Femur (tissue), 1 donor: ENCODE measurements at regions not wholly inside any gene's neighbourhood (a gene's known extent, or its start where the extent isn't known, plus 50 kb on each side); places are given as distances from the start of the nearest gene placed in this dataset.

ENCODE experiments used
- DNase-seq: peaks from one replicate; pipeline ENCODE4 v3.0.0-alpha.2; 2017

DNA sequence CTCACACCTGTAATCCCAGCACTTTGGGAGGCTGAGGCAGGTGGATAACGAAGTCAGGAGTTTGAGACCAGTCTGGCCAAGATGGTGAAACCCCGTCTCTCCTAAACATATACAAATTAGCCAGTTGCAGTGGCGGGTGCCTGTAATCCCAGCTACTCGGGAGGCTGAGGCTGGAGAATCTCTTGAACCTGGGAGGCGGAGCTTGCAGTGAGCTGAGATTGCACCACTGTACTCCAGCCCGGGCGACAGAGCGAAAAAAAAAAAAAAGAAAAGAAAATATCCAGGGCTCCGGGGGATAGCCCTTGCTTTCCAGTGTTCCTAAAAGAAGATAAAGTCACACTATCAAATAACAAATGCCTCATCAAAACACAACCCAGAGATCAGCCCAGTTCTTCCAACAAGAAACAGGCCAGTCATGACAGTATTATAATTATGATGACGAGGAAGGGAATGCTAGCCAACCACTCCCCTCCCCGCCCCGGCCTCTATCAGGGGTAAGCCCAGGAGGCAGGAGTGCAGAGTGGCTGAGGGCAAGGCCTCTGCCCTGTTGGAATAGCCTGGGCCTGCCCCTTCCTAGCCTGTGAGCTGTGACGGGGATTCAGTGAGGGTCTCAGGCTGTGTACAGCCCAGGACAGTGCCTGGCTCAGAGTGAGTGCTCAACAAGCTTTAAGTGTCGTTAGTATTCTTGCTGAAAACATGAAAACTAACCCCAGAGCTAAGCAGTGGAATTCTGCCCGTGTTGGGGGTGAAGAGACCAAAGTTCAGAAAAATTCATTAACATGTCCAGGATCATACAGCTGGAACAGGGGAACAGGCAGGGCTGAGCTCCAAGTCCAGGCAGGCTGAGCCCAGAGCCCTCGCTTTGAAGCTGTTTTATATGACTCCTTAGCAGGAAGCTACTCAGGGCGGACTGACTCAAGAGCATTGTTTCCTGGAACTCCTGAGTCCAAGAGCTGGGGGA, 54.3 kb downstream of the FAM241B start:
- peak; percentile 83 for DNase-seq

DNA sequence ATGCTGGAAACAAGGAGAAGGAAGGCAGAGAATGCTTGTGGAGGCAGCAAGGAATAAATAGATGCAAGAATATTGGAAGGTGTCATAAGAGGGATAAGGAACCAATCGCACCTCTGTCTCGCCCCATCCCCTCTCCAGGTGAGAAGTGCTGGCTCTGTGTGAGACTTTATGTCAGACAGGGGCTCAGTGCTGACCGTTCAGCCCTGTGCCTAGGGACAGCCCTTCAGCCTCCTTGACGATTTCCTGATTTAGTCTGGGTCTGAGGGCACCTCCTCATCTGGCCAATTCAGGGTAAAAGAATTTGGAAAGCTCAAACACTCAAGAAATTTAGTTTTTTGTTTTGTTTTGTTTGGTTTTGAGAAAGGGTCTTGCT, 54.9 kb downstream of the FAM241B start:
- no peak for DNase-seq

DNA sequence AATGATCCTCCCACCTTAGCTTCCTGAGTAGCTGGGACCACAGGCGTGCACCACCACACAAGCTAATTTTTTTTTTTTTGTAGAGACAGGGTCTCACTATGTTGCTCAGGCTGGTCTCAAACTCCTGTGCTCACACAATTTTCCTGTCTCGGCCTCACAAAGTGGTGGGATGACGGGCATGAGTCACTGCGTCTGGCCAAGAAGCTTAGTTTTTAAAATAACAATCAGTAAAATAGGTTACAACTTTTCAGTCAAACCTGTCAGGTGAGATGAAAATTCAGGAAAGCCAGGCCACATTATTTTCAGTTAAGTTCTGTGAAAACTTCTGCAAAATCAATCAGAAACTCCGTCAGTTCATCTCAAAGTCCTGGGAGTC, 55.4 kb downstream of the FAM241B start:
- DNase-seq: no peak

DNA sequence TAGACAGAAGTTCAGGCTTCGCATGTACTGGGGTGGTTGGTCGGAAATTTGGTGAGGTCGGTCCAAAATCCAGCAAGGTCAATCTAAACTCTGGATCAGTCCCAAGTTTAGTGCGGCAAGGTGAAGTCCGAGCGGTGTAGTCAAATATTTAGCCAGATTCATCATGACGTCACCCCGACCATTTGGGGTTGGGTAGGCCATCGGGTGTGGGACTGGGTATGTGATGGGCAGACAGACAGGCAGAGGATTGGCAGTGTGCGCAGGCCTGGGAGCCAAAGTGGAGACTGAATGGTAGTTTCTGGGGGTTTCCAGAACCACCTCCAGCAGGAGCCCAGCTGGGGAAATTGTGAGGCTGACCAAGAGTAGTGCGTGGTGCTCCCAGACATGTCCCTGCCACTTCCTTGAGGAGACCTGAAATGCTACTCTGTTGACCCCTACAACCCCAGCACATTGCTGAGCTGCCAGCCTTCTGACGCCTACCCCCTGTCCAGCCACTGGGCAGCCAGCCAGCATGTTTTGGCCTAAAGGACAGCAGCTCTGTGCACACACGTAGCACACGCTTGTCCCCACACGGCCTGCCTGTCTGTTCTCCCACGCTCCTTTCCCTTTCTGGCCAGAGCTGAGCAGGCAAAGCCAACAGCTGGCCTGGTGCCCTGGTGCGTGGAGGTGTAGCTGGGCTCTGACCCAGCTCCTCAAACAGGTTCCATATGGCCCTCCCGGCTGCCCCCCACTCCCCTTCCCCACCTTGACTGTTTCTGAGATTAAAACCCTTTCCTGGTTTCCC, 55.9 kb downstream of the FAM241B start:
- peak; percentile 81 for DNase-seq

DNA sequence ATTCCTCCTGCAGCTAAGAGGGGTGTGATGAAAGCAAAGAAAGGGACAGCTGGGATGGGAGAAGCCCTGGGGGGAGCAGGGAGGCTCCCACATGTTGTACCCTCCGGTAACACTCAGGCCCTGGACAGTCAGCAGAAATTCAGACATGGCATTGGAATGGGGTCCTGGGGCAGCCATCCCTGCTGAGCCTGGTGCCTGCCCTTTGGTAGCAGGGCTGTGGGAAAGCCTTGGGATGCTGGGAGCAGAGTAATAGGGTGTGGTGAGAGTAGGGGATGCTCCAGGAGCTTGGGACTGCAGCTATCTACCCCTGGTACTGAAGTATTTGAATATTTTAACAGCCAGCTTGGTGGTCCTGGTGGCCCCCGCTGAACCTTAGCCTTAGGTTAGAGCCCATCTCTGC, 56.8 kb downstream of the FAM241B start:
- DNase-seq: no peak

DNA sequence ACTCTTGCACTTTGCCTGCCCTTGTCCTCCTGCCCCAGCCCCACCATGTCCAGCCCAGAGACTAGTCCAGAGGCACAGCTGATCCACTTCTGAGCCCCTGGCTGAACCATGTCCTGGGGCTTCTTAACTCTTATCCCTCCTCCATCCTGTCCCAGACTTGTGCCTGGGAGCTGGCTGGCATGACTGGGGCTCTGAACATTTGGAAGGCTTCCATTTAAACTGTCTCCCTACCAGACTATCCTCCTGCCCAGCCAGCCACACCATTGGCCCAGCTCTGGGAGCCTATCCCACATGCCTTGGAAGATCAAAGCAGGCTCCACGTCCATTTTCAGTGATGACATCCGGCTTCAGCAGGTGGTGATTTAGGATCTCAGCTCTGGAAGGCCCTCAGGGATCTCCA, 57.4 kb downstream of the FAM241B start:
- DNase-seq: no peak

DNA sequence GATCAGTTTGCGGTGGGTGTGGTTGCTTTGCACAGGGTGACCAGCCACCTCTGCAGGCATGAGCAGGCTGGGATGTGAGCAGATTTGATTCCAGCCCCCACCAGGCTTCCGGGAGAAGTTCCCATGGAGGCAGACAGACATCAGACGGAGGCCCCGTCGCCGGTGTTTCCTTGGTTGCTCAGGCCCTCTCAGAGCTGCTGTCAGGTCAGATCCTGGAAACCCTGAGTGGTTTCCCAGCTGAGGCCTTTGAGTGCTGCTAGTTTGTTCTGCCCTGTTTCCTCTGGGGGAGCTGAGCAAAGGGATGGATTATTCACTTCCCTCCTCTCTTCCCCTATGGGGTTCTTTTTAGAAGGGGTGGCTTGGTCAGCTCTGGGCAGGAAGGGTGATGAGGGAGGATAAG, 62.2 kb downstream of the FAM241B start:
- DNase-seq: no peak

DNA sequence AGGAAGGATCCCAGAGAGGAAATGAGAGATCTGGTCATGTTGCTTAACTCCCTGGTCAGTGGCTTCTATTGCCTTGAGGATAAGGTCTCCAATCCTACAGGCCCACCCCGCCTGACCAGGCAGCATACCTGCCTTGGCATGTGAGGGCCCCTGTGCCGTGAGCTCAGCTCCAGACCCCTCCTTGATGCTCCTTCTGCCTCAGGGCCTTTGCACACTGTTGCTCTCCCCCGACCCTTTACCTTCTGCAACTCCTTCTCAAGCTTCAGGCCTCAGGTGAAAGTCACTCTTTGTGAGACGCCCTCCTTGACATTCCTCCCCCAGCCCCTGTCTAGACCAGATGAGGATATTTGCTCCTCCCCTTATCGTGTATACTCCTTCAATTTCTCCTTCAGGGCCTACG, 62.8 kb downstream of the FAM241B start:
- DNase-seq: no peak

DNA sequence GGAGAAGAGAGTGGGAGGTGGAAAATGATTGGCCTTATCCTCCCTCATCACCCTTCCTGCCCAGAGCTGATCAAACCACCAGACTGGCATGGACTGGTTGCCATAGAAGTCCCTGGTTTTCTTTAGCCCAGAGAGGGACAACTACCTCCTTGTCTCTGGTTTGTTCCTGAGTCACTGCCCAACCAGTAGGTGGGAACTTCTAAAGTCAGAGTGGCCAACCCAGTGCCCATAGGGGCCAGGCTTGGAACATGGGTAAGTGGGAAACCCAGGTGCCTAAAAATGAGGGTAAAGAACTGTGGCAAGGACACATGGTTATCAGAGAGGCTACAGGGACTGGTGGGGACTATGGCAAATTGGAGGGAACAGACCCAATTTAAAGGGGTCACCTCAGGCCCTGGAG, 63.8 kb downstream of the FAM241B start:
- no peak for DNase-seq

DNA sequence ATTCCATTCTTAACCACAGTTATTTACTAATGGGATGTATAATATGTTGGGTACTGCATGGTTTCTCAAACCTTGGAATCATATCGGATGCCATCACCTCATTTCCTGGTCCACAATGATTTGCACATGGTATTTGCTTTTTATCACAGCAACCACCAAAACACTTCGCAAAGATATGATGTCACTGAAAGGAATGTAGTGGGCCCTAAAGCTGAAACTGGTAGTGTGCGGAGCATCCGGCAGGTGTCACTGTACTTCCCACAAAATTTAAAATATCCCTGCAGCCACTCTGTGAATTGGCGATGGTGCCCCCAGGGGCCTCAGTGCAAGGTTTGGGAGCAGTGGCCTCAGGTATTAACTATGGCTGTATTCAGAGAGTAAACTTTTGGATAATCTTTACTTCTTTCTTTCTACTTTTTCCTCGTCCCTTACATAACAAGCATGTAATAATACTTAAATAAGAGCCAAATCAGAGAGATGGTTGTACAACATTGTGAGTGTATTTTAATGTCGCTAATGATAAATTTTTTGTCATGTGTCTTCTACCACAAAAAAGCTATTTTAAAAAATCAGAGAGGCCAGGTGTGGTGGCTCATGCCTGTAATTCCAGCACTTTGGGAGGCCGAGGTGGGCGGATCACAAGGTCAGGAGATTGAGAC, 66.2 kb downstream of the FAM241B start:
- DNase-seq: peak; percentile 44

DNA sequence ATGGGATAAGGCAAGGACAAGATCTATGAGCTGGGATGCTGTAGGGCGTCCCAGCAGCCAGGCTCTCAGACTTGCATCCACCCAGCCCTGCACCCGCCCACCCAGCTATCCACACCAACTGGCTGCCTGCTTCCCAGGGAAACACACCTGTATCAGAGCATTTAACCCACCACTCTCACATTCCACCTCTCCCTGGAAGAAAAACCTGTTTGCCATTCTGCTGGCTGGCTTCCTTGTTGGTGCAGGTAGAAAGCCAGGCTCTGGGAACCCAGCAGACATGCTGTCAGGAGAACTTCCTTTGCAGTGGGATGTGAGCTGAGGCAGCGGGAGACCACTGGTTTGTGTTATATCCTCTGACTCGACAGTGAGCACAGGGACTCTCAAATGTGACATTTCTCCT, 67.0 kb downstream of the FAM241B start:
- DNase-seq: no peak

DNA sequence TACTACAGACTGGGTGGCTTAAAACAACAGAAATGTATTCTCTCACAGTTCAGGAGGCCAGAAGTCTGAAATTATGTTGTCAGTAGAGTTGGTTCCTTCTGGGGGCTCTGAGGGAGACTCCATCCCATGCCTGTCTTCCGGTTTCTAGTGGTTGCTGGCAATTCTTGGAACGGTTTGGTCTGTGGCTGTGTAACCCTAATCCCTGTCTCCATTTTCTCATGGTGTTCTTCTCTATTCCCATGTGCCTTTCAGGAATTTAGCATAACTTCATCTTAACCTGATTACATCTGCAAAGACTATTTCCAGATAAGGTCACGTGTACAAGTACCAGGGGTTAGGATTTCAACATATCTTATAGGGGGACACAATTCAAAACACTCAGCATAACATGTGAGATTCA, 73.2 kb downstream of the FAM241B start:
- no peak for DNase-seq

DNA sequence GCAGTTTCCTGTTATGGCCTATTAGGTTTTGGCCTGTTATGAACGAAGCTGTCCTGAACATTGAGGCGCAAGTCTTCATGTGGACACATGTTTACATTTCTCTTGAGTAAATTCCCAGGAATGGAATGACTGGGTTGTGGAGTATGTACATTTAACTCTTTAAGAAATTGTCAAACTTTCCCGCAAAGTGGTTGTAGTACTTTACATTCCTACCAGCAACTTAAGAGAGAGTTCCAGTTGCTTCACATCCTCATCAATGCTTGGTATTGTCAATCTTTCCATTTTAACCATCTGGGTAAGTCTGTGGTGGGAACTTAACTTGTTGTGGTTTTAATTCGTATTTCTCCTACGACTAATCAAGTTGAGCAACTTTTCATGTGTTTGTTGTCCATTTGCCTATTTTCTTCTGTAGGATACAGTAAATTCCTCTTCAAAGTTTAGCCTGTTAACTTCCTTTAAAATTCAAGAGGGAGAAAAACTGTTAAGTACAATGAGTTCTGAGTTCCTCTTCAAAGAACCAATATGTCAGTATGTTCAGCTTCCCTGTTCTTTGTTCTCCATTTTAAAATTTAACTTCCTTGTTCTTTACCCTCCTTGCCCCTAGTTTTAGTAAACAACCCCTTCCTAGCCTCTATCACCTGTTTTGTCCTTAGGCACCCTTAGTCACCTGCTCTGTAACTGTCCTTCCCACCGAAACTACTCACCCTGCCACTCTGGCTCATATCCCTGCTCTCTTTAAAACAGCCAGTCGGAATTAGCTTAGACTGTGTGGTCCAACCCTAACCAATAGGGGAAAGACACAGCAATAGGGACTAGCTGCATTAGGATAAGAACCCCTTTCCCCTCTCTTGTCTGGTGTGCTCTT, 74.0 kb downstream of the FAM241B start:
- DNase-seq: no peak

DNA sequence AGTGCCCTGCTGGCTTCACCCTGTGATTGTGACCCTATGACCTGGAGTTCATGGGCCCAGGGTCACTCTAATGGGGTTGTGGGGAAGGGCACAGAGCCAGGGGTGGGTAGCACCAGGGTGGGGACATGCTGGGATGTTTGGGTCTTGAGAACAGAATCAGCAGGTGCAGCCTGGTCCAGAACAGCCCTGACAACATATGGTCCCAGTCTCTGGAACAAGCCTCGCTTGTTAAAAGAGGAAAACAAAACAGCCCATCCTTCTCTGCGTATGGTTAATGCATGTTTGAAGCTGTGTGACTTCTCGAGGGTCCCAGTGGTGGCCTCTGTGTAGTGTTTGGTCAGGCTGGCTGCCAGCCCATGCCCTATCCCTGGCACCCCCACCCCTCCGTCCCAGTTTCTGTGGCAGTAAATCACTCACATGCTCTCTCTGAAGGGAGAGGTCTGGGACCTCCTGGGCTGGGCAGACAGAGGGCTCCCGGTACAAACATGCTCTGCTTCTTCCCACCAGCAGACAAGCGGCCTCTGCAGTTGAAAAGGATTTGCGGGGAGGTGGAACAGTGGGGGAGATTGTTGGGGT, 79.4 kb downstream of the FAM241B start:
- no peak for DNase-seq

DNA sequence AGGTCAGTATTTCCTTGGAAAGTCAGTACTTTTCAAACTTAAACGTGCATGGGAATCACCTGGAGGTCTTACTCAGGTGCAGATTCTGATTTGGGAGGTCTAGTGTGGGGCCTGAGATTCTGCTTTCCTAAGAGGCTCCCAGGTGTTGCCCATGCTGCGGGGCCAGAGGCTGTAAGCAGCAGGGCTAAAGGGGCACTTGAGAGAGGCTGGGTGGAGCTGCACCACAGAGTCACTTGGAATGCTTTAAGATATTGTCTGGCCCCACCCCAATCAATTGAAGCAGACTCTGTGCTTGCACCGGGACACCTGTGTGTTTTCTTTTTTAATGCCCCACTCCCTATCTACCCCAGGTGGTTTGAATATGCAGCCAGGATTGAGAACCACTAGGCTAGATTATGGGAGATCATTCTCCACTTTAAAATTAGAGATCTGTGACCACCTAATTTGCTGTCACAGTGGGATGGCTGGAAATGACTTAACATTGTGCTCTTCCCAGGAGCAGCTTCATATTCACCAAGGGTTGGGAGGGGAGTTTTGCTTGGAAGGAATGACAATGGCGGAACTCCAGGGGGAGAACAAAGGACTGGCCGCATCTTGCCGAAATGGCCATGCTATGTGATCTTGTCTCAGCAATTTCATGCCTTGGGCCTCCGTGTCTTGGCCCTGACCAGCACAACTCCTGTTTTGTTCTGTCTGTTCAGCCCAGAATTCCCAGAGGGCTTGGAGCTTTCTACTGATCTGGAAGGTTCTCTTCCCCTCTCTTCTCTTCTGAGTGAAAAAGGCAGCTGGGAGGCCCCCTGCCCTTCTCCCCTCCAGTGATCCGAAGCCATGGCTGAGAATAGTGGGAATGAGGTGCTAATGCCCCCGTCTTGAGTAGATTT, 80.2 kb downstream of the FAM241B start:
- no peak for DNase-seq

DNA sequence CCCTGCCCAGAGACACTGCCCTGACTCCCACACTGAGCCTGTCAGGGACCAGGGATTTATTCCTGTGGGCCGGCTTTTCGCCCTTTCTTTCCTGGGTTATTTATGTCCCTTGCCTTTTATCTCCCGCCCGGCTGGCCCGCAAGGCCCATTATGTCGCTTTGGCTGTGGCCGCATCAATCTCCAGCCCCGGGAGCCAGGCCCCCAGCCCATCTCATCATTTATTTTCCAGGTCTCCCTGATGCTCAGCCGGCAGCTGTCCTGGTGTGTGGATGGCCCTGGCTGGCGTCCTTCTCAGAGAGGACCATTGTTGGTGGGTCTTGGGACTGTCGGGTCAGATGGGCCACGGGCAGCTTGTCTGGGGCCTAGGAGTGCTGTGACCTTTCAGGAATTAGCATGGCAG, 82.3 kb downstream of the FAM241B start:
- no peak for DNase-seq

DNA sequence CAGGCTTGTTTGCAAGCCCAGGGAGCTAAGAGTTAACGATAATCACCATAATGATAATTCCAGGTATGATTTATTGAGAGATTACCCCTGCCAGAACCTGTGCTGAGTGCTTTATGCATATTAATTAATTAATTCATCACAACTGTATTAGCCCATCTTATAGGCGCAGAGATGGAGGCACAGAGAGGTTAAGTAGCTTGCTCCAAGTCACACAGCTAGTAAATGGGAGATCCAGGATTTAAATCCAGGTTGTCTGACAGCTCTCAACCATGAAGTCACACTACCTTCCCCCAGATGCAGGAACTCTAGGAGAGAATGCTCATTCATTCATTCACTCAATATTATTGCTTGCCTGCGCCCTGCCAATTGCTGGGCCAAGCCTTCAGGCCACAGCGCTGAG, 84.5 kb downstream of the FAM241B start:
- no peak for DNase-seq

DNA sequence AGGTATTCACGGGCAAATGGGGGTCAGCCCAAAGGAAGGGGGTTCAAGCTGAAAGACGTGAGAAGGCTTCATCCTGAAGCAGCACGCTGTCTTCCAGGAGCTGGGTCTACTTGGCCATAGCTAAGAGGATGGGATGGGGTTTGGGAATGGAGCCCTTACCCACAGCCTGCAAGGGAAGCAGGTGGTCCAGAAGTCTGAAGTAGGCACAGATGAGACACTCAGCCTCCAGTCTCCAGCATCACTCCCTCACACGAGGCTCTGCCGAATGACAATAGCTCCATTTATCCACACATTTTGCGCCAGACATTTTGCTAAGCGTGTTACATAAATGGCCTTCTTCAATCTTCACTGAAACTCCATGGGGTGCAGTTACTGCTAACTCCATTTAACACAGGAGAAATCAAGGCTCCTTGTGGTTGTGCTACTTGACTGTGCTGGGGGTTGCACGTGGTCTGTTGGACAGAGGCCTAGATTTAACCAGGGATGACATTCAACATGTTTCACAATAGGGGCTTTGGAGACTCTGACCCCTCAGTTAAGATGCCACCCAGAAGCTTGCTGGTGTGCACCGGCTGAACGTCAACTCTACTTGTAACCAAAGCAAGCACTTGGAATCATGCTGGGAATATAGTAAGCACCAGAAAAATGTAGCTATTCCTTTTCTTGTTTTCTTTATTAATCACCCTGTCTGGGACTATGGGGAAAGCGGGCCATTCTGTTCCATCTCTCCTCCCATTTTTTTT, 85.3 kb downstream of the FAM241B start:
- DNase-seq: no peak

DNA sequence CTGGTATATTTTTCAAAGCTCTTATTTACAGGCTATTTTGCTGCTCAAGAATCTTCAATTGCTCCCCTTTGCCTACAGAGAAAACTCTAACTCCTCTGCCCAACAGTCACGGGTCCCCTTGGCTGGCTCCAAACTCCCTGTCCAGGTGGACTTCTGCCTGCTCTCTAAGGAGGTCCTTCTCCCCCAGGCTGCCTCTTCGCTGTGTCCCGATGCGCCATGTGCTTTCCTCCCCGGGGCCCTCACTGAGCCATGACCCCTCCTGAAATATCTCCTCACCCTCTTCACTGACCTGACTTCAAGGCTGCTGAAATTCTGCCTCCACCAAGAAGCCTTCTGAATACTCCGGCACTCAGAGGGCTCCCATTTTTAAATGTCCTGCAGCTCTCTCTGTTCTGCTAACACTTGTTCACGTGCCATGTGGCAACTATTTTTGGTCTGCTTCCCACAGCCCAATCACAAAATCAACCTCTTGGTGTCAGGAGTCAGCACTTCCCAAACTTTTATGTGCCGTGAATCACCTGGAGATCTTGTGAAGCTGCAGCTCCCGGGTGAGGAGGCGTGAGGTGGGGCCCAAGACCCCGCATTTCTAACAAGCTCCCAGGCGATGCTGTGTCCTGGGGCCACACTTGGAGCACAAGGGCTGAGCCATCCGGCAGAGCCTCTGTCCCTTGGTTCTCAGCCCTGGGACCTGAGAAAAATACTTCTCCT, 85.7 kb upstream of the COL13A1 start:
- no peak for DNase-seq
